Activated CD8-positive, alpha-beta T cell treated with anti-CD3 and anti-CD28 coated beads, Interleukin-2, amount 10 ng/mL, durations not matched to agents 7 days and 5 days (primary cell): ENCODE measurements at regions not wholly inside any gene's neighbourhood (a gene's known extent, or its start where the extent isn't known, plus 50 kb on each side); places are given as distances from the start of the nearest gene placed in this dataset.

Source experiments
- ATAC-seq: fragments of 150-1000 bp; cut with Tn5 transposase; one replicate; pipeline ENCODE4 v1.10.0; 2021; ENCODE audit warnings: moderate library complexity
- CTCF ChIA-PET: fragments of 350-600 bp; sonication (Branson Sonifier 250); formaldehyde crosslinking; loops from one replicate; lab custom pipeline; 2021; ENCODE audit warnings: antibody characterized with exemption; lab: Charles Lee
- POLR2A ChIA-PET: fragments of 350-600 bp; sonication (Branson Sonifier 250); formaldehyde crosslinking; loops from one replicate; lab custom pipeline; 2021; ENCODE audit warnings: antibody characterized with exemption; lab: Charles Lee
- DNase-seq: peaks from one replicate; pipeline ENCODE4 v3.0.0-alpha.2; 2020
- H3K27ac Mint-ChIP-seq: one replicate; pipeline ENCODE4 v1.8.0; 2021; ENCODE audit warnings: mild to moderate bottlenecking, mixed read lengths
- H3K27me3 Mint-ChIP-seq: one replicate; pipeline ENCODE4 v1.8.0; 2021; ENCODE audit warnings: low read depth, mixed read lengths
- H3K36me3 Mint-ChIP-seq: one replicate; pipeline ENCODE4 v1.8.0; 2021; ENCODE audit warnings: low read depth, mixed read lengths
- H3K4me1 Mint-ChIP-seq: one replicate; pipeline ENCODE4 v1.8.0; 2021; ENCODE audit warnings: low read depth, mixed read lengths
- H3K4me3 Mint-ChIP-seq: one replicate; pipeline ENCODE4 v1.8.0; 2021; ENCODE audit warnings: mild to moderate bottlenecking, mixed read lengths
- H3K9me3 Mint-ChIP-seq: one replicate; pipeline ENCODE4 v1.8.0; 2022; ENCODE audit warnings: mixed read lengths; ENCODE audit not compliant: insufficient read depth

DNA sequence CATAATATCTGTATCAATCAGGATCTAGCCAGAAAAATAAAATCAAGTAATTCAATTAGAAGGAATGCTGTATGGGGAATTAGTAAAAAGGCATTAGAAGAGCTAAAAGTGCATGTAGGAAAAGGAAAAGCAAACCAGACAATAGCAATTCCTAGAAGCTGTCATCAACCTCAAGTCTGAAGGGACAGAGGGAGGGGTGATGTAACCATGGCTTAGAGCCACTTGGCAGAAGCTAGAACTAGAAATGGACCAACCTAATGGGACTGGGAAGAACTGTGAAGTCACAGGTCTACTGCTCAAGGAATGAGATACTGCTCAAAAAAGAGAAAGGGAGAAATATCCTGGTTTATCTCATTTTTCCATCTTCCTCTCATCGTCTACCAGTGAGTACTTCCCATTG lies 590.7 kb upstream of the SGO1 start:
- H3K9me3 Mint-ChIP-seq, result peaks cover 30% of the 10 kb centered on the region
- CTCF ChIA-PET, result no interaction called here
- H3K4me3 Mint-ChIP-seq, result no peak overlapping the region
- DNase-seq (no peak), ATAC-seq (no peak)
- H3K4me1 Mint-ChIP-seq, result no peaks in the 10 kb centered on the region
- H3K36me3 Mint-ChIP-seq, result no peaks in the 10 kb centered on the region
- no peak overlapping the region for H3K27ac Mint-ChIP-seq
- POLR2A ChIA-PET, result no interaction called here
- H3K27me3 Mint-ChIP-seq, result no peaks in the 10 kb centered on the region

DNA sequence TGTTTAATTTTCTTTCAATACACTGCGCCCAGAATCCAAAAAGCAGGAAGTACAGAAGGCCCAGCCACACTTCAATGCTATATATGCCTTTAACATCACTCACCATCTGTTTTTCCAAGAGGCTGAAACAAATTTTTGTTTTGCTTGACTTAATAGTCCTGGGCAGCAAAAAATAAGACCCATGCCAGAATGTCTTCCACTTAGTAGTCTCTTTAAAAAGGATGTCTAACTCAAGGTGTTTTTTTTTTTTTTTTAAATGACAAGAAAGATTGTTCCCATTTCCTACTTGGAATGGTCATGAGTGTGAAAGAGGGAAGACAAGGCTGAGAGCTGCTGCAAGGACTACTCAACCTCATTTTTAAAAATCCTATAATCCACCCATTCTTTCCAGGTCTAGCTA lies 590.3 kb upstream of the SGO1 start:
- Mint-ChIP-seq H3K27ac (no peak overlapping the region), H3K9me3 (peaks cover 28% of the 10 kb centered on the region), H3K36me3 (no peaks in the 10 kb centered on the region), H3K4me3 (no peak overlapping the region), H3K27me3 (no peaks in the 10 kb centered on the region), H3K4me1 (no peaks in the 10 kb centered on the region)
- ATAC-seq, result no peak
- POLR2A ChIA-PET, result no interaction called here
- DNase-seq, result no peak
- CTCF ChIA-PET, result no interaction called here

GRCh38 chr3:20773320-20773984 lies 587.4 kb upstream of the SGO1 start:
- POLR2A ChIA-PET, result no interaction called here
- H3K4me1 Mint-ChIP-seq, result no peaks in the 10 kb centered on the region
- no peaks in the 10 kb centered on the region for H3K36me3 Mint-ChIP-seq
- no peak overlapping the region for H3K27ac Mint-ChIP-seq
- H3K4me3 Mint-ChIP-seq, result no peak overlapping the region
- H3K9me3 Mint-ChIP-seq, result peaks cover 37% of the 10 kb centered on the region
- CTCF ChIA-PET, result no interaction called here
- ATAC-seq, result no peak
- no peaks in the 10 kb centered on the region for H3K27me3 Mint-ChIP-seq
- no peak for DNase-seq

- H3K27ac Mint-ChIP-seq, result no peak overlapping the region
- H3K4me1 Mint-ChIP-seq, result no peaks in the 10 kb centered on the region
- ChIA-PET POLR2A (no interaction called here), CTCF (no interaction called here)
- no peaks in the 10 kb centered on the region for H3K36me3 Mint-ChIP-seq
- H3K9me3 Mint-ChIP-seq, result peaks cover 39% of the 10 kb centered on the region
- H3K4me3 Mint-ChIP-seq, result no peak overlapping the region
- no peaks in the 10 kb centered on the region for H3K27me3 Mint-ChIP-seq
- no peak for ATAC-seq
- DNase-seq, result no peak
Measured at GRCh38 chr3:20772869-20773268, 586.9 kb upstream of the SGO1 start.

GRCh38 chr3:20769430-20769829 lies 583.4 kb upstream of the SGO1 start:
- CTCF ChIA-PET, result no interaction called here
- Mint-ChIP-seq H3K4me1 (no peaks in the 10 kb centered on the region), H3K4me3 (no peak overlapping the region), H3K9me3 (peaks cover 32% of the 10 kb centered on the region), H3K27me3 (no peaks in the 10 kb centered on the region), H3K36me3 (no peaks in the 10 kb centered on the region), H3K27ac (no peak overlapping the region)
- POLR2A ChIA-PET, result no interaction called here
- DNase-seq (no peak), ATAC-seq (no peak)

DNA sequence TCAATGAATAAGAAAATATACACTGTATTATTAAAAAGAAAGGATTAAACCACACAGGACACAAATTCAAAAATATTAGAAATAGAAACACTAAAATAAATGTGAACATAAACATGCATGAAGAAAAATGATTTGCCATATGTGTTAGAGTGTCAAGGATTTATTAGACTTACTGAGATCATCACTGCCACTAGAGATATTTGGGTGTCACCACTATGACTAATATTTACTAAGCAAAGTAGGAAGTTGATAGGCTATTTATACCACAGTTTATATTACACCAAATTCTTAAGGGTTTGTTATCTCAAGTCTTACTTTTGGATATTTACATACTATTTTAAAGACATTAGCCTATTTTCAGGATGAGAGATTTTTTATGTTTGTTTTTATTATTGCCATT lies 575.0 kb upstream of the SGO1 start:
- CTCF ChIA-PET, result no interaction called here

DNA sequence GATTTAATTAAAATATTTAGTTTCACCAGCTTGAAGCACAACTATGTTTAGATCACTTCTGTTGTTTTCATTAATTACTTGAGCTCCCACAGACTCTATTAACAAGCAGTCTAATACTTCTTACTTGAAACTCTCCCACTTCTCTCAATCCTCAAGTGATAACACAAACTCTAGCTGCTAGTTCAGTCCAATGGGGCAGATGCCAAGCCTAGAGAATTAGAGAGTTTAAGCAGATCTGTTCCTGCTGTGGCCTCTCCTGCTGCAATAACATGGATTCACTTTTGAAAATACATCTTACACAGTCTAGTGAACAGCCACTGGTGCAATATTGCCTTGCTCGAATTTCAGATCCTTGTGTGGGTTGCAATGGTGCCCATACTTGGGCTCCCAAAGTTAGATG lies 566.4 kb upstream of the SGO1 start:
- H3K4me3 Mint-ChIP-seq, result no peak overlapping the region
- CTCF ChIA-PET, result no interaction called here
- DNase-seq, result no peak
- H3K4me1 Mint-ChIP-seq, result no peaks in the 10 kb centered on the region
- H3K27me3 Mint-ChIP-seq, result no peaks in the 10 kb centered on the region
- H3K9me3 Mint-ChIP-seq, result peaks cover 26% of the 10 kb centered on the region
- POLR2A ChIA-PET, result no interaction called here
- ATAC-seq, result no peak
- H3K36me3 Mint-ChIP-seq, result no peaks in the 10 kb centered on the region
- no peak overlapping the region for H3K27ac Mint-ChIP-seq

More for the DNA sequence above, 575.0 kb upstream of the SGO1 start:
- no peak for DNase-seq
- ATAC-seq, result no peak
- H3K9me3 Mint-ChIP-seq, result peaks cover 18% of the 10 kb centered on the region
- H3K27ac Mint-ChIP-seq, result no peak overlapping the region
- no peaks in the 10 kb centered on the region for H3K4me1 Mint-ChIP-seq
- H3K4me3 Mint-ChIP-seq, result no peak overlapping the region
- H3K36me3 Mint-ChIP-seq, result no peaks in the 10 kb centered on the region
- H3K27me3 Mint-ChIP-seq, result no peaks in the 10 kb centered on the region
- POLR2A ChIA-PET, result no interaction called here

GRCh38 chr3:20751296-20751695 lies 565.3 kb upstream of the SGO1 start:
- POLR2A ChIA-PET, result no interaction called here
- H3K4me3 Mint-ChIP-seq, result no peak overlapping the region
- H3K4me1 Mint-ChIP-seq, result no peaks in the 10 kb centered on the region
- ATAC-seq (no peak), DNase-seq (no peak)
- no peaks in the 10 kb centered on the region for H3K36me3 Mint-ChIP-seq
- peaks cover 25% of the 10 kb centered on the region for H3K9me3 Mint-ChIP-seq
- H3K27me3 Mint-ChIP-seq, result no peaks in the 10 kb centered on the region
- no peak overlapping the region for H3K27ac Mint-ChIP-seq
- CTCF ChIA-PET, result no interaction called here

GRCh38 chr3:20747741-20748140 lies 561.7 kb upstream of the SGO1 start:
- Mint-ChIP-seq H3K4me1 (no peaks in the 10 kb centered on the region), H3K36me3 (no peaks in the 10 kb centered on the region), H3K9me3 (peaks cover 28% of the 10 kb centered on the region), H3K4me3 (no peak overlapping the region), H3K27me3 (no peaks in the 10 kb centered on the region), H3K27ac (no peak overlapping the region)
- DNase-seq (no peak), ATAC-seq (no peak)
- ChIA-PET CTCF (no interaction called here), POLR2A (no interaction called here)

DNA sequence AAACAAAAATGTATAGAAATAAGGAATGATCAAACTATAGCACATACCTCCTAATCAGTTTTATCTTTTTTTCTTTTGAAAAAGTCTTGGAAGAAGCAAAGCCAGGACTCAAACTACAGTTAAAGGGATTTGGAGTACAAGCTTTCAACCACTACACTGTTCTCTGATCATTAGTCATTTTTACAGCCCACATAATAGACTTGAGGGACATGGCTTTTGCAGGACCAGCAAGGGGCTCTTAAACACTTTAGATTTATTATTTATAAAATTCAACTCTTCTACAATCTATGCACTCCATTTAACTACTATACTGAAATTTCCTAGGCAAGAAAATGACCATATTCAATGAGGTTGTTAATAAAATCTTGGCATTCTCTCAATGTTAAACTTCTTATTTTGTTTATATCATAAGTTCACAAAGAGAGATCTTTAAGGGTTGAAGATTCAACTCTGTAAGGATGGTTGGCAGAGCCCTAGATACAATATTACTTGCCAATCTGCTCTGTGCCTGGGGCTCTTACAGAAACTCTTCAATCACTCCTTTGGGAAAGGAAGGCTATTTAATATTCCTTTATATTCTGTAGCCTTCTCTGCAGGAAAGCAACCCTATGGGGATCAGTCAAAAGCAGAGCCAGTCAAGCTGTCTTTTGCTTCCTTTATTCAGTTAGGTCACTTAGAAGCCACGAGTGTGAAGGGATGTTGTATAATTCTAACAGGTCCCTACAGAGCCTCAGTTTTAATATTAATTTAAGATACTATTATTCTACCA lies 557.7 kb upstream of the SGO1 start:
- ATAC-seq, result no peak
- no peak overlapping the region for H3K27ac Mint-ChIP-seq
- H3K9me3 Mint-ChIP-seq, result peaks cover 24% of the 10 kb centered on the region
- H3K36me3 Mint-ChIP-seq, result no peaks in the 10 kb centered on the region
- ChIA-PET CTCF (no interaction called here), POLR2A (no interaction called here)
- H3K27me3 Mint-ChIP-seq, result no peaks in the 10 kb centered on the region
- H3K4me3 Mint-ChIP-seq, result no peak overlapping the region
- no peaks in the 10 kb centered on the region for H3K4me1 Mint-ChIP-seq
- no peak for DNase-seq

- no peak overlapping the region for H3K27ac Mint-ChIP-seq
- H3K4me1 Mint-ChIP-seq, result no peaks in the 10 kb centered on the region
- H3K9me3 Mint-ChIP-seq, result peaks cover 21% of the 10 kb centered on the region
- no peak overlapping the region for H3K4me3 Mint-ChIP-seq
- ATAC-seq (no peak), DNase-seq (no peak)
- H3K36me3 Mint-ChIP-seq, result no peaks in the 10 kb centered on the region
- ChIA-PET CTCF (no interaction called here), POLR2A (no interaction called here)
- no peaks in the 10 kb centered on the region for H3K27me3 Mint-ChIP-seq
Measured at GRCh38 chr3:20742903-20743552, 557.0 kb upstream of the SGO1 start.

GRCh38 chr3:20741381-20741780 lies 555.4 kb upstream of the SGO1 start:
- Mint-ChIP-seq H3K27ac (no peak overlapping the region), H3K36me3 (no peaks in the 10 kb centered on the region), H3K4me3 (no peak overlapping the region), H3K9me3 (peaks cover 16% of the 10 kb centered on the region), H3K27me3 (no peaks in the 10 kb centered on the region), H3K4me1 (no peaks in the 10 kb centered on the region)
- no peak for ATAC-seq
- ChIA-PET CTCF (no interaction called here), POLR2A (no interaction called here)
- DNase-seq, result no peak
